Activated CD4-positive, alpha-beta T cell treated with anti-CD3 and anti-CD28 coated beads, Interleukin-2, amount 50 U/mL, for 1 hour (primary cell): ENCODE measurements at regions not wholly inside any gene's neighbourhood (a gene's known extent, or its start where the extent isn't known, plus 50 kb on each side); places are given as distances from the start of the nearest gene placed in this dataset.
"Not testable (repeated sequence)": the region's sequence is repeated elsewhere in the genome, so short reads cannot be mapped to it uniquely, and the experiment has no call there.

Experiments
- DNase-seq: peaks from one replicate; pipeline ENCODE4 v3.0.0-alpha.2; 2020

DNA sequence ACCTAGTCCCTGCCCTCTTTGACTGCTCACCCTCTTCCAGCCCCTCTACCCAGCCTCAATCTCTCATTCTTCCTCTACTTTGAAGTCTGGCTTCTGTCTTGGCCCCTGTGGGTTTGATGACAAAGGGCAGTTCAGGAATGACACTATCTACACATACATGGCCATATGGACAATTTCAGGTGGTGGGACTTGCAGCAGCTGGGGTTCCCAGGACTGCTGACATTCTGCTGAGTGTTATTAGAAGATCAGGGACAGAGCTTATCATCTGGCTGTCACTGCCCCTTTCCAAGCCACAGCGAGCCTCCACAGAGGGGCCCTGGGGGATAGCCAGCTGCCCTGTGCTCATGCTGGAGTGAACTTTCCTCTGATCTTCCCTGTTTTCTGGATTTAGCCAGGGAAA lies 97.4 kb upstream of the IPO9 start:
- no peak for DNase-seq

DNA sequence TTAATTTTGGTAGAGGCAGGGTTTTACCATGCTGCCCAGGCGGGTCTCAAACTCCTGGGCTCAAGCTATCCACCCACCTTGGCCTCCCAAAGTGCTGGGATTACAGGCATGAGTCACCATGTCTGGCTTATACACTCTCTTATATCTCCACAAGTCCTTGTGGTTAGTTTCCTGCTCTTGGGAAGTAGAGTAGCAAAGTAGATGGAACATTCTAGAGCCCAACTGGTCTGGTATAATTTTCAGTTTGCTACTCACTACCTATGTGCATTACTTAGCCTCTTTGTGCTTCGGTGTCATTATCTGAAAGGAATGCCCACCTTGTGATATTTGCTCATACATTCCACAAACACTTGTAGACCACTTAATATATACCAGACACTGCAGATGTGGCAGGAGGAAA lies 96.6 kb upstream of the IPO9 start:
- DNase-seq = no peak

DNA sequence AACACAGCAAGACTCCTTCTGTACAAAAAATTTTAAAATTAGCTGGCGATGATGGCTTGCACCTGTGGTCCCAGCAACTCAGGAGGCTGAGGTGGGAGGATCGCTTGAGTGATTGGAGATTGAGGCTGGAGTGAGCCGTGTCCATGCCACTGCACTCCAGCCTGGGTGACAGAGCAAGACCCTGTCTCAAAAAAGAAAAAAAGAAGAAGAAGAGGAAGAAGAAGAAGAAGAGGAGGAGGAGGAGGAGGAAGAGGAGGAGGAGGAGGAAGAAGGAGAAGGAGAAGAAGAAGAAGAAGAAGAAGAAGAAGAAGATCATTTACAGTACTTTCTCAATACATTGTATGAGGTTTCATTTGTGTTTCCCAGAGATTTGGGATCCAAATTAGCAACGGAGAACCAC lies 94.7 kb upstream of the IPO9 start:
- DNase-seq = not testable (repeated sequence)

GRCh38 chr1:201734786-201735185 lies 94.2 kb upstream of the IPO9 start:
- DNase-seq = no peak

DNA sequence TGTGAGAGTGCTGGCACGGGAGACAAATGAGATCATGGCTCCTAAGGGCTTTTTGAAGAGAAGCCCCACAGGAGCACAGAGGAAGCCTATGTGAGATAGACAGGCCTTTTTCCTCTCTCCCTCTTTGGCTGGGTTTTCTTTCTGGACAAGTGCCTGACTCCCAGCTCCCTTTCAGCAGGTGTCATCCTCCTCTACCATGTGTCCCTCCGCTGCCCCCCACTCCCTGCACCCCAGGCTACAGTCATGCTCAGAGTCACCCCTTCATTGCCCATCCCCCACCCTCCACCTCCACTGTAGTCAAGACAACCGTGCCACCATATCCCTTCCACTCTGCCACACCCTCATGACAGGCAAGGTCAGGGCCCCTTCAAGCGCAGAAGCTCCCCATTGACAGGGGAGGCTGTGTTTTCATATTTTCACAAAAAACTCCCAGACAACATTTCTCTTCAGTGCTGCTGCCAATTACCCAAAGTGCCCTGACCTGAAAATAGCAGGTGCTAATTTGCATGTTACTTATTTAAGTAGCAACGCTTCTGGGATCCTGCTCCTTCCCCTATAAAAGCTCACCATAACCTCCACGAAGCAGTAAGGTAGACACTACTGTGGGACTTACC lies 92.1 kb upstream of the IPO9 start:
- no peak for DNase-seq

DNA sequence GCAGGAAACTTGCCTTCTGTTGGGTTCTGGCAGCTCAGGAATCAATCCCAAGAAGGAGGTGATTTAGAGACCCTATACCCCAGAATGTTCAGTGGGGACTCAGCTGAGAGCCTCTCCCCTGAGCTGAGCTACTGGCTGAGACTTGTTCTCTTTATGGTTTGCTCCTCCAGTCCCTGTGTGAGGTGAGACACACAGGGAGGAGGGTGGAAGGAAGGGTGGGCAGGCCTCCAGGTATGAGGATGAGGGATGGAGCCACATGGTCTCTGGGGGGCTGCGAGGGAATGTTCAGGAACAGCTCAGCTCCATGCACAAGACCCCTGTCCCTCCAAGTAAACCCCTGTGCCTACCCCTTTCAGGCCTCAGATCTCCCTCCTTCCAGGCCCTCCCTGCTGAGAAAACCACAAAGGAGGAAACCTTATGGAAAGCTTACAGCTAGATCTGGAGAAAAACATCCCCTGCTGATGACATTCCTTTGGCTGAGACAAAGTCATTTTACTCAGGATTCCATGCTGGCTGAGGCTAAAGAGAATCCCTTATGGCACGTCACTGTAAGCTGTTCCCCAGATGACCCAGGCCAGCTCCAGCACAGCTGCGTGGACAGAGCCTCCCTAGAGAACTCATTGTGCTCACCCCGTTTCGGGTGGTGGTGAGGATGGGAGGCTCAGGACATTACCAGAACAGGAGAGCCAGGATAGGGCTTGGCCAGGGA lies 91.5 kb upstream of the IPO9 start:
- DNase-seq = no peak

DNA sequence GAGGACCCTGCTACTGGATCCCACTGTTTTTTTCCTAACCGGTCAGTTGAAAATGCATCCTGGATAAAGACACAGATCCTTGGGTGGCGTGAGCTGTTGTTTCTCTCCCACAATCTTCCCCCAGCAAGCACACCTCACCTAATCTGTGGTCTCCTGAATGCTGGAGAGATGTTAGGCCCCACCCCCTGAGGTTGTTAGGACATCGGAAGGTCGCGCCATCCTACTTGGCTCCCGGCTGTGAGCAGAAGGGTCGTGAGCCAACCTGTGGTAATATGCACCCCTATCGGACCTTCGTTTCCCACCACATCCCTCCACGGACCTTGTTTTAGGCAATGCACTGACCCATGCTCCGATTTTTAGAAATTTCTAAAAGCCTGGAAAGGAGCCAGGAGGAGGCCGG lies 89.9 kb upstream of the IPO9 start:
- DNase-seq = no peak

DNA sequence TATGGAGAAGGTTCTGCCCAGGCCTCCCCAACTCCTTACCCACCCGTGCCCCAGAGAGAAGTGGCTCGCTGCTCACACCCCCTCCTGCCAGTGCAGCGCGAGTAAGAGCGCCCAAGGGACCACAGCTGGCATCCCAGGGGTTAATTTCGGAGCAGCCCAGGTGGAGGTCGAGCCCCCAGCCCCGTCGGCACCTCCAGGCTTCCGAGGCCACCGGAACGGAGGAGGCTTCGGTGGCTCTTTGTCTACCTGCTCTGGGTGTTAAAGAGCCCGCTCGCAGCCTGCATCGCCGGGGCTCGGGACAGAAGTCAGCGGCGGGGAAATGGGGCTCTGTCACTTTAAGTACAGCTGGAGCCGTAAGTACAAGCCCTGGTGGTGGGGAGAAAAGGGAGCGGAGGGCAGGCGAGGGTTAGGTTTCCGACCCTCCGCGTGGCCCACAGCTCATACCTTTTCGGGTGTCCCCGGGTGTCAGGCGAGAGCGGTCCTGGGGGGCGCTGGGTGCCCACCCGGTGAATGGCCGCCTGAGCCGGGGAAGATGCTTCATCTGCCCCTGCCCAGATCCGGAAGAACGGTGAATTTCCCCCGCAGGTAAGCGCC lies 89.4 kb upstream of the IPO9 start:
- DNase-seq = peak; percentile 53

GRCh38 chr1:201740086-201740541 lies 88.8 kb upstream of the IPO9 start:
- DNase-seq = no peak

GRCh38 chr1:201740670-201741111 lies 88.3 kb upstream of the IPO9 start:
- no peak for DNase-seq

DNA sequence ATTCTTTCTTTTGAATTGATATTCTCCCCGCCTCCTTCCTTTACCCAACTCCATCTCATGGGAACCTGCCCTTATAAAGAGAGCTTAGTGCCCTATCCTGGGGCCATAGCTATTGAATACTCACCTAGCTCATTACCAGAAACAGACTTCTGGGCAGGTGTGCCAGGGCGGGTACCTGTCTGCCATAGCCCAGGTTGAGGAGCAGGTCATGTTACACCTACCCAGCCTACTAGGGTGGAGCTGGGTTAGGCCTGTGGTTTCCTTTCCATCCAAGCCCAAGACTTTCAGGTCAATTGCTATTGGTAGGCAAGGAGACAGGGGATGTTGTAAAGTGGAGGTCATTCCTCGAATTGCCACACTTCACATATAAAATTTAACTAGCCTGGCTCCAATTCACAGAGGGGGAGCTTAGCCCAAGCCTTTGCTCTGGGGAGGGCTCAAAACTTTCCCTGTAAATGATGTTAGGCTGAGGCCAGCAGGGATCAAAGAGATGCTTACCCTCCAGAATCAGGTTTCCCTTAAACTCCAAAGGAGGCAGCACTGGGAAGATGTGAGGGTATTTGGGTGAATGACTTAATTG lies 87.1 kb upstream of the IPO9 start:
- DNase-seq = no peak

DNA sequence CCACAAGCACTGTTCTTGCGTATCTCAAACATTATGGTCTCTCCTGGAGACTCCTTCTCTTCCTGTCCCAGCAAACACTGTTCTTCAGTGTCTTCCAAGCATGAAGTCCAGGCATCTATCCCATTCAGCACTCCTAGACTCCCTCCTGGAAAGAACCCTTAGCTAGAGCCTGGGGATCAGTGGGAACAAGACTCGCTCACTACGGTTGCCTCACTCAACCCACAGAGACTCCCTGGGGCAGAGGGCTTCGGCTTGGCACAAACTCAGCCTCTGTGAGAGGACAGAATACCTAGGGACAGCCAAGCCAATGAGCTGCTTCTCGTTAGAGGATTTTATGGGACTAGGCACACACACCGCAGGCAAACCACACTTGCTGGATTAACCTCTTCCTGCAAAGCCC lies 86.5 kb upstream of the IPO9 start:
- no peak for DNase-seq

- no peak for DNase-seq
Observed at GRCh38 chr1:201742955-201743805, 85.8 kb upstream of the IPO9 start.

- DNase-seq = no peak
Observed at GRCh38 chr1:201745023-201745422, 83.9 kb upstream of the IPO9 start.

DNA sequence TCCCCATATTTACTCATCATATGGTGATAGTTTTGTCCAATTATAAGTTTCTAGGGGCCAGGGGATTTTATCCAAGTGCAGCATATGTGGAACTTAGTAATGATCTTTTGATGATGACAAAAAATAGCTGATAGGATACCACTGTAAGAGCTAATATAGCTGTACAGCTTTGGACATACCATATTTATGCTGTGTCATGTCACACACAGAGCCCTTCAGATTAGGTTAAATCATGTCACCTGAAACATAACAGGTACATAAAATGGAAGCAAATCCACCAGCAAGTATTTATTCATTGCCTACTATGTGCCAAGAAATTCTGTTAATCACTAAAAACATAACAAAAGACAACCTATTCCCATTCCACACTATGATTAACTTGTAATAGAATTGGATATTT lies 82.8 kb upstream of the IPO9 start:
- no peak for DNase-seq

GRCh38 chr1:201747261-201747660 lies 81.7 kb upstream of the IPO9 start:
- DNase-seq = no peak

GRCh38 chr1:201748335-201748734 lies 80.6 kb upstream of the IPO9 start:
- DNase-seq = no peak

- no peak for DNase-seq
Observed at GRCh38 chr1:201749059-201749690, 79.8 kb upstream of the IPO9 start.

- DNase-seq = no peak
Observed at GRCh38 chr1:201750120-201750519, 78.8 kb upstream of the IPO9 start.

GRCh38 chr1:201750934-201751333 lies 78.0 kb upstream of the IPO9 start:
- DNase-seq = no peak

DNA sequence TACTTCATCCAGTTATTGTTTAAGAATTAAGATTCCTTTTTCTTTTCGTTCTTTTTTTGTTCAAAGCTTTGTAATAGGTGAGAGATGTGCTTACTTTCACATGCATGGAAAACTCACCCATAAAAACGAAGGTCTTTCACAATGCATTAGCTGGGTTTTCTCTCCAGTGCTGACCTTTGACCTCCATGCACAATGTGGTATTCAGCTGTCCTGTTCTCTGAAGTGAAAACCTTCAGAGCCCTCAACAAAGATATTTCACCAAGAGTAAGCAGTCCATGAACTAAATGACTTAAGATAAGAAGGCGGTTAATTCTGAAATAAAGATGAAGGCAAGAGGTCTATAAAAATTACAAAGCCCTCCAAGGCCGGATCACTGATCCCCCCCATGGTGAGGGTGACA lies 77.1 kb upstream of the IPO9 start:
- no peak for DNase-seq

GRCh38 chr1:201752333-201752732 lies 76.6 kb upstream of the IPO9 start:
- no peak for DNase-seq

DNA sequence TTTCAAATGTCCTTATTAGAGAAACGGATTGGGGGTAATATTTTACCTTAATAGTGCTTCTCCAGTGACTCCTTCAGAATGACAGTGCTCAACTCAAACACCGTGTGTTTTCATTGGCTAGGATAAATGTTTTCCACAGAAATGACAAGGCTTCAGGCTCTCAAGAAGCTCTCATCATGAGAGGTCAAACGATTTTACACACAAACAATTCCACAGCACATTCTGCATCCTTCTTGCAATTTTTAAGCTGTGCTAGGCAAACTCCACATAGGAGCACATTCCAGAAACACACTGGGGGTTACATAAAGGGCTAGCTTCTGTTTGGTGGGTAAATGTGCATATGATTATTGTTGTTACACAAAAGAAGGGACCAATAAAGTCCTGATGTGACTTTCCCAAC lies 75.5 kb upstream of the IPO9 start:
- no peak for DNase-seq
